ENCODE measurements at regions not wholly inside any gene's neighbourhood (a gene's known extent, or its start where the extent isn't known, plus 50 kb on each side); places are given as distances from the start of the nearest gene placed in this dataset.

DNA sequence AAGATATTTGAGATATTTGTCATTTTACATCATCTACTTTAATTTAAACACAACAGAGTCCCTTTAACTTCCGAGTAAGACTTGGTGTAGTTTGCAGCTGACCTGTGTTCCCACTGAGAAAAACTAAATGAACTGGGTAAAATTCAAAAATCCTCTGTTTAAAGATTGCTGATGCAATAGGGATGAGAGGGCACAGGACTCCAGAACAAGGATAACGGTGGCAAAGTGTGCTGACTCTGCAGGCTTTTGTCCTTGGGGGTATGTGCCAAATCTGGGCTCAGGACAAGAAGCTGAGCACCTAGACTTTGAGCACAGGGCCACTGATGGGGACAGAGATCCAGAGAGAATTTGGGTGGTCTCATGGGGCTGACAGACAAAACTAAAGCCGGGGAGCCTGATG lies 156.8 kb downstream of the CCDC71L start:
- POLR2A ChIA-PET: no interaction called here
- FAIRE-seq (no peak), ATAC-seq (no peak), DNase-seq (ENCODE audit: low spot score) (no peak)
- no peaks in the 10 kb centered on the region for H3K27me3 ChIP-seq (ENCODE audit: control insufficient read depth in 1 of 2, insufficient read depth in 2 of 2, low read length in 2 of 2)
- H3K9ac ChIP-seq (ENCODE audit: insufficient read depth, low read depth, low read length): no peak overlapping the region
- no peak overlapping the region for H2AFZ ChIP-seq (ENCODE audit: low read length)
- BruUV-seq (replicated peaks): no TSS peak
- CTCF ChIA-PET (ENCODE audit: low intra/inter-chr PET ratio, low total read pairs): no interaction called here
- H3K79me2 ChIP-seq (ENCODE audit: insufficient read depth, low read length): no peaks in the 10 kb centered on the region
- intact Hi-C loops (cut with micrococcal nuclease; ENCODE audit: unreplicated experiment): no loop called here
- TF ChIP-seq, protein P1, sequence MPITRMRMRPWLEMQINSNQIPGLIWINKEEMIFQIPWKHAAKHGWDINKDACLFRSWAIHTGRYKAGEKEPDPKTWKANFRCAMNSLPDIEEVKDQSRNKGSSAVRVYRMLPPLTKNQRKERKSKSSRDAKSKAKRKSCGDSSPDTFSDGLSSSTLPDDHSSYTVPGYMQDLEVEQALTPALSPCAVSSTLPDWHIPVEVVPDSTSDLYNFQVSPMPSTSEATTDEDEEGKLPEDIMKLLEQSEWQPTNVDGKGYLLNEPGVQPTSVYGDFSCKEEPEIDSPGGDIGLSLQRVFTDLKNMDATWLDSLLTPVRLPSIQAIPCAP (CRISPR knock-in tag; IDR thresholded peaks at IDR 0.05; ENCODE audit: low read depth): no peak
- TF ChIP-seq, protein P2, sequence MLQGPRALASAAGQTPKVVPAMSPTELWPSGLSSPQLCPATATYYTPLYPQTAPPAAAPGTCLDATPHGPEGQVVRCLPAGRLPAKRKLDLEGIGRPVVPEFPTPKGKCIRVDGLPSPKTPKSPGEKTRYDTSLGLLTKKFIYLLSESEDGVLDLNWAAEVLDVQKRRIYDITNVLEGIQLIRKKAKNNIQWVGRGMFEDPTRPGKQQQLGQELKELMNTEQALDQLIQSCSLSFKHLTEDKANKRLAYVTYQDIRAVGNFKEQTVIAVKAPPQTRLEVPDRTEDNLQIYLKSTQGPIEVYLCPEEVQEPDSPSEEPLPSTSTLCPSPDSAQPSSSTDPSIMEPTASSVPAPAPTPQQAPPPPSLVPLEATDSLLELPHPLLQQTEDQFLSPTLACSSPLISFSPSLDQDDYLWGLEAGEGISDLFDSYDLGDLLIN (CRISPR knock-in tag; IDR thresholded peaks at IDR 0.05; ENCODE audit: borderline replicate concordance): no peak
- TF ChIP-seq ZNF17 (CRISPR knock-in tag; IDR thresholded peaks at IDR 0.05) (no peak), ZNF878 (CRISPR knock-in tag; IDR thresholded peaks at IDR 0.05) (no peak)
- no peaks in the 10 kb centered on the region for H3K9me3 ChIP-seq (ENCODE audit: low read length)
- H3K27ac ChIP-seq (ENCODE audit: extremely low read length, insufficient read depth, low read length): no peak overlapping the region
- no peaks in the 10 kb centered on the region for H4K20me1 ChIP-seq (ENCODE audit: insufficient read depth, low read length)
- H3K4me2 ChIP-seq (ENCODE audit: low read depth, low read length): no peak overlapping the region
- no peaks in the 10 kb centered on the region for H3K4me1 ChIP-seq (ENCODE audit: insufficient read depth, low read length)
- in situ Hi-C loops (cut with HindIII; ENCODE audit: extremely low pct_ligation_motif_present, low pct_unique_long_range_greater_than_20kb): no loop called here
- H3K36me3 ChIP-seq (replicated peaks in 1 of 2; ENCODE audit: control insufficient read depth in 1 of 2, insufficient read depth in 2 of 2, low read length in 2 of 2): no peaks in the 10 kb centered on the region
- no peak overlapping the region for H3K4me3 ChIP-seq (replicated peaks in 1 of 3; ENCODE audit: insufficient read depth in 1 of 3, low read depth in 2 of 3, low read length in 3 of 3)
- WGBS (ENCODE audit: low lambda C conversion rate): 0% methylated on average over 3 of the region's 3 CpGs

DNA sequence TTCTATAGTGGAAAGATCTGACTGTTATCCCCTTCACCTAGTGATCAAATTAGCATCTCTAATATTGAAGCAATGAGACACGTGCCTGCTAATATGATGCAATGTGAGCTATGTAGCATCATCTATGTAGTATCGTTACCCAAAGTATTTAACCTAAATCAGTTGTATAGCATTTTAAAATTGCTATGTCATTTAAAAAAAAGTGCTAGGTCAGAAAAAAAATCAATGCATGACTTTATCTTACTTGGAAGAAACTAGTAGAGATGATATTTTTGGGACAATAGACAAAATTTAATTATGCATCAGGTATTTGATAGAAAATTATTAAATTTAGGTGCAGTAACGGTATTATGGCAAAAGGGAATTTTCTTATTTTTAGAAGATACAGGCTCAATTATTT lies 157.3 kb downstream of the CCDC71L start:
- Histone ChIP-seq H3K27me3 (ENCODE audit: control insufficient read depth in 1 of 2, insufficient read depth in 2 of 2, low read length in 2 of 2) (no peaks in the 10 kb centered on the region), H2AFZ (ENCODE audit: low read length) (no peak overlapping the region), H3K4me1 (ENCODE audit: insufficient read depth, low read length) (no peaks in the 10 kb centered on the region), H3K27ac (ENCODE audit: extremely low read length, insufficient read depth, low read length) (no peak overlapping the region), H3K79me2 (ENCODE audit: insufficient read depth, low read length) (no peaks in the 10 kb centered on the region), H3K9ac (ENCODE audit: insufficient read depth, low read depth, low read length) (no peak overlapping the region), H3K4me3 (replicated peaks in 1 of 3; ENCODE audit: insufficient read depth in 1 of 3, low read depth in 2 of 3, low read length in 3 of 3) (no peak overlapping the region), H3K4me2 (ENCODE audit: low read depth, low read length) (no peak overlapping the region), H4K20me1 (ENCODE audit: insufficient read depth, low read length) (no peaks in the 10 kb centered on the region), H3K36me3 (replicated peaks in 1 of 2; ENCODE audit: control insufficient read depth in 1 of 2, insufficient read depth in 2 of 2, low read length in 2 of 2) (no peaks in the 10 kb centered on the region), H3K9me3 (ENCODE audit: low read length) (no peaks in the 10 kb centered on the region)
- DNase-seq (ENCODE audit: low spot score): no peak
- in situ Hi-C loops (cut with HindIII; ENCODE audit: extremely low pct_ligation_motif_present, low pct_unique_long_range_greater_than_20kb) (no loop called here), intact Hi-C loops (cut with micrococcal nuclease; ENCODE audit: unreplicated experiment) (no loop called here)
- no peak for TF ChIP-seq GTF3A (CRISPR knock-in tag; conservative IDR thresholded peaks at IDR 0.05)
- TF ChIP-seq HDAC6 (IDR thresholded peaks at IDR 0.05; ENCODE audit: low read depth, low read length): no peak
- no peak for TF ChIP-seq ZNF432 (CRISPR knock-in tag; IDR thresholded peaks at IDR 0.05; ENCODE audit: borderline replicate concordance)
- TF ChIP-seq MAFK (conservative IDR thresholded peaks at IDR 0.05 in 1 of 2, IDR thresholded peaks at IDR 0.05 in 1 of 2; ENCODE audit: low read length in 2 of 2): peak in 1 of 2 experiments; percentile 35; a peak in 2 of 4 replicates
- TF ChIP-seq CREB1 (IDR thresholded peaks at IDR 0.05): no peak
- TF ChIP-seq CREB1 (CRISPR knock-in tag; IDR thresholded peaks at IDR 0.05): no peak
- 13% methylated on average over 3 of the region's 3 CpGs for WGBS (ENCODE audit: low lambda C conversion rate)
- no TSS peak for BruUV-seq (replicated peaks)
- FAIRE-seq: no peak
- ChIA-PET CTCF (ENCODE audit: low intra/inter-chr PET ratio, low total read pairs) (no interaction called here), POLR2A (no interaction called here)
- no peak for ATAC-seq

All from HepG2 (cell line).